MM.1S (cell line): ENCODE measurements at regions not wholly inside any gene's neighbourhood (a gene's known extent, or its start where the extent isn't known, plus 50 kb on each side); places are given as distances from the start of the nearest gene placed in this dataset.
"Not testable (repeated sequence)": the region's sequence is repeated elsewhere in the genome, so short reads cannot be mapped to it uniquely, and the experiment has no call there.

Experiments
- DNase-seq: peaks from one replicate; pipeline ENCODE4 v3.0.0-alpha.2; 2015
- H2AFZ ChIP-seq: fragments of 300-600 bp; sonication (generic); 2 replicates; pipeline ENCODE4 v1.6.0; 2016; ENCODE audit warnings: antibody characterized with exemption, low read length
- H3F3A ChIP-seq: fragments of 300-600 bp; sonication (generic); 2 replicates; pipeline ENCODE4 v1.6.1; 2016; ENCODE audit warnings: mild to moderate bottlenecking, antibody characterized with exemption, low read length, moderate library complexity, mixed read lengths; ENCODE audit not compliant: insufficient read depth
- H3K27ac ChIP-seq: fragments of 300-600 bp; sonication (generic); 2 replicates; pipeline ENCODE4 v1.5.1; 2016; ENCODE audit warnings: mild to moderate bottlenecking, low read length
- H3K27me3 ChIP-seq: fragments of 300-600 bp; sonication (generic); replicated peaks from 2 replicates; pipeline ENCODE4 v1.6.0; 2016; ENCODE audit warnings: low read length; ENCODE audit not compliant: insufficient read depth
- H3K36me3 ChIP-seq: fragments of 300-600 bp; sonication (generic); replicated peaks from 2 replicates; pipeline ENCODE4 v1.6.1; 2016; ENCODE audit warnings: mild to moderate bottlenecking, low read length, mixed read lengths; ENCODE audit not compliant: insufficient read depth
- H3K4me1 ChIP-seq: fragments of 300-600 bp; sonication (generic); 2 replicates; pipeline ENCODE4 v1.6.1; 2016; ENCODE audit warnings: low read length, mixed read lengths
- H3K4me2 ChIP-seq: fragments of 300-600 bp; sonication (generic); 2 replicates; pipeline ENCODE4 v1.6.0; 2016; ENCODE audit warnings: low read depth, low read length
- H3K4me3 ChIP-seq: fragments of 300-600 bp; sonication (generic); 2 replicates; pipeline ENCODE4 v1.5.1; 2016; ENCODE audit warnings: low read length, mixed read lengths
- H3K79me2 ChIP-seq: fragments of 300-600 bp; sonication (generic); 2 replicates; pipeline ENCODE4 v1.6.1; 2016; ENCODE audit warnings: mixed run types, low read length, mixed read lengths
- H3K9ac ChIP-seq: fragments of 300-600 bp; sonication (generic); 2 replicates; pipeline ENCODE4 v1.6.1; 2016; ENCODE audit warnings: low read length, mixed read lengths
- H3K9me2 ChIP-seq: fragments of 300-600 bp; sonication (generic); replicated peaks from 2 replicates; pipeline ENCODE4 v1.6.1; 2016; ENCODE audit warnings: mild to moderate bottlenecking, low read length, mixed read lengths; ENCODE audit not compliant: insufficient read depth
- H3K9me3 ChIP-seq: fragments of 300-600 bp; sonication (generic); replicated peaks from 2 replicates; pipeline ENCODE4 v1.6.1; 2016; ENCODE audit warnings: mild to moderate bottlenecking, low read length, mixed read lengths; ENCODE audit not compliant: insufficient read depth
- H4K20me1 ChIP-seq: fragments of 300-600 bp; sonication (generic); 2 replicates; pipeline ENCODE4 v1.6.1; 2016; ENCODE audit warnings: mild to moderate bottlenecking, low read length, moderate library complexity, mixed read lengths; ENCODE audit not compliant: insufficient read depth
- EZH2 ChIP-seq: fragments of 300-600 bp; sonication (generic); optimal IDR thresholded peaks from 2 replicates; pipeline ENCODE3; 2017; ENCODE audit warnings: low read depth, mild to moderate bottlenecking, antibody characterized with exemption, low read length, mixed read lengths
- EZH2phosphoT487 ChIP-seq: fragments of 300-600 bp; sonication (generic); IDR thresholded peaks from 2 replicates; pipeline ENCODE4 v1.6.1; 2018; ENCODE audit warnings: antibody characterized with exemption, low read length
- TF ChIP-seq, protein P1 (sequence below): fragments of 300-600 bp; sonication (generic); IDR thresholded peaks from 2 replicates; pipeline ENCODE4 v1.5.1; 2016; ENCODE audit warnings: antibody characterized with exemption, low read length, mixed read lengths

DNA sequence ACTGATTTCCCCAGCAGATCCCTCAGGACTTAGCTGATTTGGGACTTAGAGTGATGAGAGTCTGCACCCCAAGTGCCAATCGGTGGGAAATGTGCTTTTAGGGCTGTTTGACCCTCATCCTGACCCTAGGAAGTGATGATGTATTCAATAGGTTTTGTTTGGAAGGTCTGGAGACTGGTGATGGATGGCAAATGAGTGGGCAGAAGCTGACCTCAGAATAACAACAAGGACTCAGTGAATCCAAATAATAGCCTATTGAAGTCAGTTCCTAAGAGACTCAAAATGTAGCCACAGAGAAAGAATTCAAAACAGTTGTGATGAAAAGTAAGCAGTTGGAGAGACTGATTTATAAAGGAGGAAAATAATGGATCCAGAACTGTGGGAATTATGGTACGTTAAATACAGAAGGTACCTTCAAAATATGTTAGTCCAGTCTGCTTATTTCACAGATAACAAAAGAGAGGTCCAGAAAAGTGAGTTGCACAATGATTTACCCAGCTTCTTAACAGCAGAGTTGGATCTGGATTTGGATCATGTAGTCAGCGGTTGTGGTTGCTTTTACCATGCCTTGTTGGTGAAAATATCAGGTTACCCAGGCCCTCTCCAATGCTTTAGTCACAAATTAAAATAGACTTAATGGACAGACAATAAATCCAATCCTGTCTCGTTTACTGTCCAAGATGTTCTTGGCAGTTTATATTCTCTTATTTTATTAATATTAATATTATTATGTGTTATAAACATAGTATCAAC is 123.0 kb upstream of the PTBP2 start:
- DNase-seq: no peak
- no peak overlapping the region for H2AFZ ChIP-seq

DNA sequence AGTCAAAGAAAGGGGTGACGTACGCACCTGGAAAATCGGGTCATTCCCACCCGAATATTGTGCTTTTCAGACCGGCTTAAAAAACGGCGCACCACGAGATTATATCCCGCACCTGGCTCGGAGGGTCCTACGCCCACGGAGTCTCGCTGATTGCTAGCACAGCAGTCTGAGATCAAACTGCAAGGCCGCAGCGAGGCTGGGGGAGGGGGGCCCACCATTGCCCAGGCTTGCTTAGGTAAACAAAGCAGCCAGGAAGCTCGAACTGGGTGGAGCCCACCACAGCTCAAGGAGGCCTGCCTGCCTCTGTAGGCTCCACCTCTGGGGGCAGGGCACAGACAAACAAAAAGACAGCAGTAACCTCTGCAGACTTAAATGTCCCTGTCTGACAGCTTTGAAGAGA is 117.0 kb upstream of the PTBP2 start:
- H3K4me3 ChIP-seq, H3K9me3 ChIP-seq: not testable (repeated sequence)

More for the DNA sequence above, 123.0 kb upstream of the PTBP2 start:
- Histone ChIP-seq H3K9ac (no peak overlapping the region), H3K9me3 (no peaks in the 10 kb centered on the region), H3F3A (no peaks in the 10 kb centered on the region), H3K4me3 (no peak overlapping the region), H3K27me3 (no peaks in the 10 kb centered on the region), H4K20me1 (no peaks in the 10 kb centered on the region), H3K4me2 (no peak overlapping the region), H3K4me1 (no peaks in the 10 kb centered on the region), H3K36me3 (no peaks in the 10 kb centered on the region), H3K9me2 (no peaks in the 10 kb centered on the region), H3K79me2 (no peaks in the 10 kb centered on the region), H3K27ac (no peak overlapping the region)
- TF ChIP-seq EZH2 (no peak), EZH2phosphoT487 (no peak)
- TF ChIP-seq, protein P1, sequence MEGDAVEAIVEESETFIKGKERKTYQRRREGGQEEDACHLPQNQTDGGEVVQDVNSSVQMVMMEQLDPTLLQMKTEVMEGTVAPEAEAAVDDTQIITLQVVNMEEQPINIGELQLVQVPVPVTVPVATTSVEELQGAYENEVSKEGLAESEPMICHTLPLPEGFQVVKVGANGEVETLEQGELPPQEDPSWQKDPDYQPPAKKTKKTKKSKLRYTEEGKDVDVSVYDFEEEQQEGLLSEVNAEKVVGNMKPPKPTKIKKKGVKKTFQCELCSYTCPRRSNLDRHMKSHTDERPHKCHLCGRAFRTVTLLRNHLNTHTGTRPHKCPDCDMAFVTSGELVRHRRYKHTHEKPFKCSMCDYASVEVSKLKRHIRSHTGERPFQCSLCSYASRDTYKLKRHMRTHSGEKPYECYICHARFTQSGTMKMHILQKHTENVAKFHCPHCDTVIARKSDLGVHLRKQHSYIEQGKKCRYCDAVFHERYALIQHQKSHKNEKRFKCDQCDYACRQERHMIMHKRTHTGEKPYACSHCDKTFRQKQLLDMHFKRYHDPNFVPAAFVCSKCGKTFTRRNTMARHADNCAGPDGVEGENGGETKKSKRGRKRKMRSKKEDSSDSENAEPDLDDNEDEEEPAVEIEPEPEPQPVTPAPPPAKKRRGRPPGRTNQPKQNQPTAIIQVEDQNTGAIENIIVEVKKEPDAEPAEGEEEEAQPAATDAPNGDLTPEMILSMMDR: no peak

DNA sequence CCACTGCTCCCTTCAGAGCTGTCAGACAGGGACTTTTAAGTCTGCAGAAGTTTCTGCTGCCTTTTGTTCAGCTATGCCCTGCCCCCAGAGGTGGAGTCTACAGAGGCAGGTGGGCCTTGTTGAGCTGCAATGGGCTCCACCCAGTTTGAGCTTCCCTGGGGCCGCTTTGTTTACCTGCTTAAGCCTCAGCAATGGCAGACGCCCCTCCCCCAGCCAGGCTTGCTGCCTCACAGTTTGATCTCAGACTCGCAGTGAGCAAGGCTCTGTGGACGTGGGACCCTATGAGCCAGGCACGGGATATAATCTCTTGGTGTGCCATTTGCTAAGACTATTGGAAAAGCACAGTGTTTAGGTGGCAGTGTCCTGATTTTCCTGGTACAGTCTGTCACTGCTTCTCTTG is 104.2 kb upstream of the PTBP2 start:
- not testable (repeated sequence) for H3K4me1 ChIP-seq, H2AFZ ChIP-seq, H3K27ac ChIP-seq, H3K9ac ChIP-seq, H3K79me2 ChIP-seq, H3K9me3 ChIP-seq, H4K20me1 ChIP-seq, H3K4me3 ChIP-seq, H3K4me2 ChIP-seq, H3F3A ChIP-seq, DNase-seq, H3K9me2 ChIP-seq, H3K36me3 ChIP-seq, H3K27me3 ChIP-seq

More for the DNA sequence above, 117.0 kb upstream of the PTBP2 start:
- not testable (repeated sequence) for H3F3A ChIP-seq, H3K79me2 ChIP-seq, DNase-seq, H3K27ac ChIP-seq, H3K9ac ChIP-seq, H3K36me3 ChIP-seq, H3K4me1 ChIP-seq, H3K27me3 ChIP-seq, H3K4me2 ChIP-seq, H2AFZ ChIP-seq, H4K20me1 ChIP-seq, H3K9me2 ChIP-seq

DNA sequence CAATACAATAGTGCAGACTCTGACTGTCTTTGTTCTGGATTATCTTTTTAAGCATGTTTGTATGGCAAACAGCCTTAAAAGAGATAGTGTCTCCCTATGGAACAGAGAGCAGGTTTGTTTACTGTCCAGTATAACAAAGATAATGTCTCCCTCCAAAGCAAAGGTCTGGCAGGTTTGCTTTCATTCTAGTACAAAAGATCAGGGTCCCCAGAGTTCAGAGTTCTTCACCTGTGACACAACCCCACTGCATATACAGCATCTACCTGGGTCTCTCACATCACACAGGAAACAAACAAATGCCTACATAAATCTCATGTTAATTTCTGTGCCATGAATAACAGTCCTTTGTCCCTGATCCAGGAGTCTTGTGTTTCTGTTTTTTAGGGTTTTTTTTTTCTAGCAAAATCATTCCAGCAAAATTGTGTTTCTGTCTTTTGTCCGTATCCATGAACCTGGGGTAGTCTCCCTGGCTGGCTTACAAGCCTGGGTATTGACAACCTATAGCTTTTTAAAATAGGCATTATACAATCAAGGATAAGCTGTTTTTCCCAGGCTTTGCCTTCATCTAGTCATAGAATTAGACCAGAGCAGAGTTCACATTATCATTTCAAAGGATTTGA is 89.4 kb upstream of the PTBP2 start:
- Histone ChIP-seq H2AFZ (no peak overlapping the region), H3K27me3 (no peaks in the 10 kb centered on the region), H4K20me1 (no peaks in the 10 kb centered on the region), H3F3A (no peaks in the 10 kb centered on the region), H3K9ac (no peak overlapping the region), H3K4me2 (no peak overlapping the region), H3K9me2 (no peaks in the 10 kb centered on the region), H3K27ac (no peak overlapping the region), H3K36me3 (no peaks in the 10 kb centered on the region), H3K4me3 (no peak overlapping the region), H3K4me1 (no peaks in the 10 kb centered on the region), H3K9me3 (no peaks in the 10 kb centered on the region), H3K79me2 (no peaks in the 10 kb centered on the region)
- TF ChIP-seq, protein P1: no peak
- no peak for TF ChIP-seq EZH2phosphoT487
- TF ChIP-seq EZH2: no peak
- no peak for DNase-seq
